ENCODE measurements at regions not wholly inside any gene's neighbourhood (a gene's known extent, or its start where the extent isn't known, plus 50 kb on each side); places are given as distances from the start of the nearest gene placed in this dataset.

DNA sequence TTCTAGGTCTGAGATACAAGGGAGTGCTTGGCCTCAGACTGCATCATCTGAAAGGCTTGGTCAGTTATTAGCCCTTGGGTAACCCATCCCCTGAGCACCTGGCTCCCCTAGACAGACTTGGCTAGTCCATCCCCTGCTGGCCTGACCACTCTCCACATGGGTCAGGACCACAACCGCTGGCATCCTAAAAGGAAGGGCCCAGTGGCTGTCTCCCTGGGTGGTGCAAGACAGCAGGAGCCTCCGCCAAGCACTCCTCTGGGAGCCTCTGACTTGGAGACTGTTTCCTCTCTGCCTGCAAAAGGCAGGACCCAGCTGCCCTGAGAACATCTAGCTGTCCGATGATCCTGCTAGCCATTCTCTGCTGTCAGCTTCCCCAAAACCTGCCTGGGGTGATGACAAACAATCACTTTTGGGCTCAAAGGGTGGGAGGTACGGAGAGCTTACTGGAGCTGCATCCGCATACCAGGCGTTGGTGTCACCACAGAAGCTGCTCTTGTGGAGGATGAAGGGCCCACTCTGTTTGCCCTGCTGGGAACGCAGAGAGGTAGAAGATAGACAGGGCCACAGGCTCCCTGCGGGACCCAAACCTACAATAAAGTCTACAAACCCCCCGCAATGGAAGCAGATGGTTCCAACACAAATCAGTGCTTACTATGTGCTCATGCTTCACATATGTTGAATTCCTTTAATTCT lies 108.0 kb upstream of the PRR20G start:
- Histone ChIP-seq H3K4me2 (ENCODE audit: low read length) (no peak overlapping the region), H3K9me2 (ENCODE audit: insufficient read depth, low read length) (no peaks in the 10 kb centered on the region), H3K4me3 (ENCODE audit: low read length) (no peak overlapping the region), H4K20me1 (ENCODE audit: insufficient read depth) (no peaks in the 10 kb centered on the region), H3F3A (ENCODE audit: insufficient read depth, low read length, poor library complexity, severe bottlenecking) (no peaks in the 10 kb centered on the region), H3K9ac (ENCODE audit: low read length) (no peak overlapping the region), H3K9me3 (ENCODE audit: low read length) (no peaks in the 10 kb centered on the region), H3K27me3 (ENCODE audit: insufficient read depth, low read depth, low read length) (no peaks in the 10 kb centered on the region), H2AFZ (ENCODE audit: low read depth, low read length) (no peak overlapping the region), H3K36me3 (ENCODE audit: insufficient read depth, low read length) (no peaks in the 10 kb centered on the region), H3K79me2 (replicated peaks; ENCODE audit: insufficient read depth, low read length) (no peaks in the 10 kb centered on the region), H3K27ac (ENCODE audit: low read length) (no peak overlapping the region)
- no peak for TF ChIP-seq RAD21 (conservative IDR thresholded peaks at IDR 0.05)
- TF ChIP-seq SMC3 (conservative IDR thresholded peaks at IDR 0.05; ENCODE audit: poor library complexity): no peak
- TF ChIP-seq EP300 (conservative IDR thresholded peaks at IDR 0.05; ENCODE audit: poor library complexity, severe bottlenecking): no peak
- TF ChIP-seq EZH2 (IDR thresholded peaks at IDR 0.05; ENCODE audit: borderline replicate concordance, insufficient read depth, low read length, poor library complexity, severe bottlenecking): no peak

DNA sequence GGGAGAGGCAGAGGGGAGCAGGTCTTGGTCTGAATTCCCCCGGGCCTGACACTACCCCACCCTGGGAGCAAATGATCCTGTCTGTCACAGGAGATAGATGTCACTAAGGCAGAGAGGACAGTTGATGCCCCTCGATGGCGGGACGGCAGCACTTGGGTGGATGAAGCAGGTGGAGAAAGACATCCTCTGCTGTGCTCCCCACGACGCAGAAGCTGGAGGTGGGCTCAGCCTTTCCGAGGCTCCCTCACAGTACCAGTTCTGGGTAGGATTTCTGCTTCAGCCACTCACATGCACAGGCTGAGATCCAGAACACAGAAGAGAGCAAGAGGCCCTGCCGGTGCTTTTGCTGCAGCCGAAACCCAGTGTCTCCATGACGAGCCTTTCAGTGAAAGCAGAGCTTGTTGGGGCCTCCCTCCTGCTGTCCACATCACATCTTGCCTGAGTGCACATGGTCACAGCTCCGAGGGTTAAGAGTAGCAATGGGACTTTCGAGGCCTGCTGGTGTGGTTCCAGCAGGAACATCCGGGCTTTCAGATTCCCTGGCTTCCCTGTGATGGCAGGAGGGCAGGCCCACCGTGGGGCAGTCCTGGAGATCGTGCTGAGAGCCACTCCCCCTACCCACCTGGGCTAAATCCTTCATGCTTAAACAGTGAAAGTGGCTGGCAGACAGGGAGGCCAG lies 107.3 kb upstream of the PRR20G start:
- no peak overlapping the region for H3K27ac ChIP-seq (ENCODE audit: low read length)
- H3K4me2 ChIP-seq (ENCODE audit: low read length): no peak overlapping the region
- H3F3A ChIP-seq (ENCODE audit: insufficient read depth, low read length, poor library complexity, severe bottlenecking): no peaks in the 10 kb centered on the region
- TF ChIP-seq TAF1 (IDR thresholded peaks at IDR 0.05; ENCODE audit: low read depth): no peak
- TF ChIP-seq RAD21 (conservative IDR thresholded peaks at IDR 0.05): no peak
- no peak for TF ChIP-seq SMC3 (conservative IDR thresholded peaks at IDR 0.05; ENCODE audit: poor library complexity)
- no peak for TF ChIP-seq POLR2AphosphoS5 (IDR thresholded peaks at IDR 0.05)
- TF ChIP-seq EP300 (conservative IDR thresholded peaks at IDR 0.05; ENCODE audit: poor library complexity, severe bottlenecking): no peak
- TF ChIP-seq, protein P1, sequence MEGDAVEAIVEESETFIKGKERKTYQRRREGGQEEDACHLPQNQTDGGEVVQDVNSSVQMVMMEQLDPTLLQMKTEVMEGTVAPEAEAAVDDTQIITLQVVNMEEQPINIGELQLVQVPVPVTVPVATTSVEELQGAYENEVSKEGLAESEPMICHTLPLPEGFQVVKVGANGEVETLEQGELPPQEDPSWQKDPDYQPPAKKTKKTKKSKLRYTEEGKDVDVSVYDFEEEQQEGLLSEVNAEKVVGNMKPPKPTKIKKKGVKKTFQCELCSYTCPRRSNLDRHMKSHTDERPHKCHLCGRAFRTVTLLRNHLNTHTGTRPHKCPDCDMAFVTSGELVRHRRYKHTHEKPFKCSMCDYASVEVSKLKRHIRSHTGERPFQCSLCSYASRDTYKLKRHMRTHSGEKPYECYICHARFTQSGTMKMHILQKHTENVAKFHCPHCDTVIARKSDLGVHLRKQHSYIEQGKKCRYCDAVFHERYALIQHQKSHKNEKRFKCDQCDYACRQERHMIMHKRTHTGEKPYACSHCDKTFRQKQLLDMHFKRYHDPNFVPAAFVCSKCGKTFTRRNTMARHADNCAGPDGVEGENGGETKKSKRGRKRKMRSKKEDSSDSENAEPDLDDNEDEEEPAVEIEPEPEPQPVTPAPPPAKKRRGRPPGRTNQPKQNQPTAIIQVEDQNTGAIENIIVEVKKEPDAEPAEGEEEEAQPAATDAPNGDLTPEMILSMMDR (IDR thresholded peaks at IDR 0.05; ENCODE audit: poor library complexity, severe bottlenecking): no peak
- TF ChIP-seq, protein P2, sequence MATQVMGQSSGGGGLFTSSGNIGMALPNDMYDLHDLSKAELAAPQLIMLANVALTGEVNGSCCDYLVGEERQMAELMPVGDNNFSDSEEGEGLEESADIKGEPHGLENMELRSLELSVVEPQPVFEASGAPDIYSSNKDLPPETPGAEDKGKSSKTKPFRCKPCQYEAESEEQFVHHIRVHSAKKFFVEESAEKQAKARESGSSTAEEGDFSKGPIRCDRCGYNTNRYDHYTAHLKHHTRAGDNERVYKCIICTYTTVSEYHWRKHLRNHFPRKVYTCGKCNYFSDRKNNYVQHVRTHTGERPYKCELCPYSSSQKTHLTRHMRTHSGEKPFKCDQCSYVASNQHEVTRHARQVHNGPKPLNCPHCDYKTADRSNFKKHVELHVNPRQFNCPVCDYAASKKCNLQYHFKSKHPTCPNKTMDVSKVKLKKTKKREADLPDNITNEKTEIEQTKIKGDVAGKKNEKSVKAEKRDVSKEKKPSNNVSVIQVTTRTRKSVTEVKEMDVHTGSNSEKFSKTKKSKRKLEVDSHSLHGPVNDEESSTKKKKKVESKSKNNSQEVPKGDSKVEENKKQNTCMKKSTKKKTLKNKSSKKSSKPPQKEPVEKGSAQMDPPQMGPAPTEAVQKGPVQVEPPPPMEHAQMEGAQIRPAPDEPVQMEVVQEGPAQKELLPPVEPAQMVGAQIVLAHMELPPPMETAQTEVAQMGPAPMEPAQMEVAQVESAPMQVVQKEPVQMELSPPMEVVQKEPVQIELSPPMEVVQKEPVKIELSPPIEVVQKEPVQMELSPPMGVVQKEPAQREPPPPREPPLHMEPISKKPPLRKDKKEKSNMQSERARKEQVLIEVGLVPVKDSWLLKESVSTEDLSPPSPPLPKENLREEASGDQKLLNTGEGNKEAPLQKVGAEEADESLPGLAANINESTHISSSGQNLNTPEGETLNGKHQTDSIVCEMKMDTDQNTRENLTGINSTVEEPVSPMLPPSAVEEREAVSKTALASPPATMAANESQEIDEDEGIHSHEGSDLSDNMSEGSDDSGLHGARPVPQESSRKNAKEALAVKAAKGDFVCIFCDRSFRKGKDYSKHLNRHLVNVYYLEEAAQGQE (IDR thresholded peaks at IDR 0.05; ENCODE audit: borderline replicate concordance): no peak
- TF ChIP-seq MXI1 (conservative IDR thresholded peaks at IDR 0.05; ENCODE audit: poor library complexity, severe bottlenecking): no peak
- TF ChIP-seq EZH2 (IDR thresholded peaks at IDR 0.05; ENCODE audit: borderline replicate concordance, insufficient read depth, low read length, poor library complexity, severe bottlenecking): no peak
- H2AFZ ChIP-seq (ENCODE audit: low read depth, low read length): no peak overlapping the region
- H3K79me2 ChIP-seq (replicated peaks; ENCODE audit: insufficient read depth, low read length): no peaks in the 10 kb centered on the region
- H4K20me1 ChIP-seq (ENCODE audit: insufficient read depth): no peaks in the 10 kb centered on the region
- no peaks in the 10 kb centered on the region for H3K9me2 ChIP-seq (ENCODE audit: insufficient read depth, low read length)
- no peak overlapping the region for H3K4me3 ChIP-seq (ENCODE audit: low read length)
- no peak overlapping the region for H3K9ac ChIP-seq (ENCODE audit: low read length)
- H3K36me3 ChIP-seq (ENCODE audit: insufficient read depth, low read length): no peaks in the 10 kb centered on the region
- H3K9me3 ChIP-seq (ENCODE audit: low read length): no peaks in the 10 kb centered on the region
- H3K27me3 ChIP-seq (ENCODE audit: insufficient read depth, low read depth, low read length): no peaks in the 10 kb centered on the region

Measured in neural cell (in vitro differentiated cells).